HG03108 (cell line): ENCODE measurements at regions not wholly inside any gene's neighbourhood (a gene's known extent, or its start where the extent isn't known, plus 50 kb on each side); places are given as distances from the start of the nearest gene placed in this dataset.

Experiments
- ATAC-seq: cut with Tn5 transposase; IDR thresholded peaks from one replicate; pipeline ENCODE4 v1.9.1; 2021; ENCODE audit warnings: moderate library complexity; ENCODE audit not compliant: unreplicated experiment

DNA sequence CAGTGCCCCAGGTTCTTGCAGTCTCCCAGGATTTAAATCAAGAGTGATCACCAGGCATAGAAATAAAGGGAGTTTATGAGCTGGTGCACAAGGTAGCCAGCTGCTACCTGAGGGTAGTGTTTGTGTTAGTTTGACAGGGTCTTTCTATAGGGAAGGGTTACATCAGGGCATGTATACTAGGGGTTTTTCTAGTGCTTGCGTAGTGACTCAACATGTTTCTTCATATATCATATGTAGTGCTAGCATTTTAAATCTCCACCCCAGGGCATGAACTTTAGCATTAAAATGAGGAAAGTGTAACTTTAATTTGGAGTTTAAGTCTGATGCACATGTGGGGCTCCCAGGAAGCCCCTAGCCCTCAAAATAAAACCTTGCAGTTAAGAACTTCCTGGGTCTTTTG lies 86.5 kb upstream of the TNR start:
- no peak for ATAC-seq

DNA sequence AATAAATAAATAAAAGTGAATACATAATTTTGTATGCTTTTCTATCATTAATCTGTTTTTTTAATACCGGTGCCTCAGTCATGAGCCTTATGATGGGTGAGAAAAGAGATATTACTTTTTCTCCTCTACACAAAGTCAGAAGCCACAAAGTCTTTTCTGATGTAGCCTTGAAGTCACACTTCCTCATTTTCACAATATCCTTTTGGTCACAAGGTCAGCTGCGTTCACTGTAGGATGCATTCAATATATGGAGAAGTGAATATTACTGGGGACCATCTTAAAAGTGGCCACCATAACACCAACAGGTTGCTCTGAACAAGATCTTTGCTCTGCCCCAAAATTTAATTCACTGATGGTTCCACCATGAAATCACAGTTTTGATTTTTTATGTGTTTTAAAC lies 83.3 kb upstream of the TNR start:
- ATAC-seq, result no peak

DNA sequence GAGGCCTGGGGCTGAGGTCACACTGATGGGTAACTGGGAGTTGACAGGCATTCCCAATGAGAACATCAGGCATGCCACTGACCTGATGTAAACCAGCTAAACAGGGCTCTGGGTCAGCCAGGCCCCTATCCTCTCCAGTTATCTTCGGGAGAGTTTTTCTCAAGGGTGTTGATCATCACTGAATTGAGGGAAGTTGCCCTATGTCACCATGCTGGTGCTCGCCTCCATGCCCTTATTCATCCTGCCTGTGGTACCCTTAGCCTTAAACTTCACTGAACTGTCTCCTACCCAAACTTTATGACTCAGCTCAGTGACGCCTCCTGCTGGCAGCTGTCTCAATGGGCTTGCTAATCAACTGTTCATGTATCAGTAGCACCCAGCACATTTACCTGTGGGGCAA lies 80.7 kb upstream of the TNR start:
- no peak for ATAC-seq

DNA sequence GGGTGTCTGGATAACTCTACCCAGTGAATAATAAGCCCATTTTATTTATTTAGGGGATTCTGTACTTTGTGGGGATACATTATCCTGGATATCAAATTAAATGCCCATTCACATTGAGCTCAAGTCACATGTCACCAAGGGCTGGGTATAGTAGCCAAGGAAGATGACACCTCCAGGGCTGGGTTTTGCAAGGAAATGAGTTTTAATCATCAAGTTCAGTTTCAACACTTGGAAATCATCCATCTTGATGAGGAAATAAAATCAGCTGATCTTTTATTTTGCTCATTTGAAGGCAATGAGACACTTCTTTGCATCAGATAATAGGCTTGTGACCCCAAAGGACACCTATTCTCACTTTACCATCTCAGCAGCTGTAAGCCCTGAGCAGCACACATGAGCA lies 80.0 kb upstream of the TNR start:
- ATAC-seq, result no peak

- ATAC-seq, result no peak
These were observed 79.2 kb upstream of the TNR start for GRCh38 chr1:175822580-175822979.

DNA sequence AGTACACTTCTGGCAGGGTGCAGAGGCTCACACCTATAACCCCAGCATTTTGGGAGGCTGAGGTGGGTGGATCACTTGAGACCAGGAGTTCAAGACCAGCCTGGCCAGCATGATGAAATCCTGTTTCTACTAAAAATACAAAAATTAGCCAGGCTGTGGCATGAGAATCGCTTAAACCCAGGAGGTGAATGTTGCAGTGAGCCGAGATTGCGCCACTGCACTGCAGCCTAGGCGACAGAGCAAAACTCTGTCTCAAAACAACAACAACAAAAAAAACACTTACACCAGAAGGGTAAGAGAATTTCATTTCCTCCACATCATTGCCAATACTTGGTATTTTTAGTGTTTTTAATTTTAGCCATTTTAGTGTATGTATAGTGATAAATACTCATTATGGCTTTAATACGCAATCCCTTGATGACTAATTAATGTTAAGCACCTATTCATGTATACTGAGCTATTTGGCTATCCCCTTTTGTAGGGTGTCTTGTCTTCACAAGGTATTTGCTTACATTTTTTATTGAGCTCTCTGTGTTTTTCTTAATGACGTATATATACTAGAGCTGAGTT lies 77.1 kb upstream of the TNR start:
- no peak for ATAC-seq

DNA sequence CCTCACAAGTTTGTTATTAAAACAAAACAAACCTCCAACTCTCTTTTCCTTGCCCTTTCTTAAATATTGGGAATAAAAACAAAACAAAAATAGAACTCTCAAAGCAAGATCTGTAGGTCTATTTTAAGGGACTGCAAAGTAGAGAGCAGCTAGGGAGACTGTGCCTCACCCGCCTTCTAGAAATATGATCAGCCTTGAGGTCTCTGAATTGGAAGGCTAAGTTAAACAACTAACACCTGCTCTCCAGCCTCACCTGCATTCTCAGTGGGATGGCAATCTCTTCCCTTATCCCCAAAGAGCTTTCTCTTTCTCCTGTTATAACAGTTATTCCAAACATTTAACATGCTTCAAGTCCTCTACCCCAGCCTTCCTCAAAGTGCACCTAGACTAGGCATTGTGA lies 75.5 kb upstream of the TNR start:
- ATAC-seq, result no peak

DNA sequence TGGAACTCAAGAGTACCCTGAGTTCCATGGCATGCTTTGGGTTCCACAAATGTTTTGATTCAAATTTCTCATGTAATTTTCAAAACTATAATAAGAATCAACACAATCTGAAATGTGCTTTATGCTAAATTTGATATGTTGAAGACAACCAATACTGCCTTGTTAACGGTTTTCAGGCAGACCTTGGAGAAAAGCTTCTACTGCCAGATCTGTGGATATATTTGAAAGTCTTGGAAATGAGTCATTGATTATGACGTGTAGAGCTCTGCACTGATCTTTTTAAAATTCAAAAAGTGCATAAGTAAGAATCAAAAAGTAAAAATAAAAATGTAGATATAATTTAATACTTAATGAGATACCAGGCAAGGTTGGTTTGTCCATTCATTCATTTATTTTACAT lies 74.0 kb upstream of the TNR start:
- ATAC-seq, result no peak

- no peak for ATAC-seq
These were observed 71.5 kb upstream of the TNR start for GRCh38 chr1:175814885-175815284.

DNA sequence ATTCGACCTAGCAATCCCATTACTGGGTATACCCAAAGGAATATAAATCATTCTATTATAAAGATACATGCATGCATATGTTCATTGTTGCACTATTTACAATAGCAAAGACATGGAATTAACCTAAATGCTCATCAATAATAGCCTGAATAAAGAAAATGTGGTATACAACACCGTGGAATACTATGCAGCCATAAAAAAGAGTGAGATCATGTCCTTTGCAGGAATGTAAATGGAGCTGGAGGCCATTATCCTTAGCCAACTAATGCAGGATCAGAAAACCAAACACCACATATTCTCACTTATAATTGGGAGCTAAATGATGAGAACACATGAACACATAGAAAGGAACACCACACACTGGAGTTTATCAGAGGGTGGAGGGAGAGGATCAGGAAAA lies 69.5 kb upstream of the TNR start:
- ATAC-seq, result no peak

DNA sequence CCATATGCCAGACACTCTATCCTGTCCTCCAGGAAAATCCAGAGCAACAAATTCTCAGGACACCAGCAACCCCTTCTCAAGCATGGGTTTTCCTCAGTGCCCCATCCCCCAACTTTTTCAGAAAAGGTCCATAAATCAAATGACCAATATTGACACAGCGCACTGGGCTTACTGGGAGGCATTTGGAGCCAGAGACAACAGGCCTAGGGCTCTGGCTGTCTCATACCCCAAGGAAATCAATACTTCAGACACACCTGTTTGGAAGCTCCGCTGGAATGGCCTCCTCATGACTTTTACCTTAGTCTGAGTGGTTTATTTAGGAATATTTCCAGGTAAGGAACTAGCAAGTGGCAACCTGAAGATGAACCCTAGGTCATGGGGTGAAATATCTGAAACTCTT lies 66.9 kb upstream of the TNR start:
- no peak for ATAC-seq

DNA sequence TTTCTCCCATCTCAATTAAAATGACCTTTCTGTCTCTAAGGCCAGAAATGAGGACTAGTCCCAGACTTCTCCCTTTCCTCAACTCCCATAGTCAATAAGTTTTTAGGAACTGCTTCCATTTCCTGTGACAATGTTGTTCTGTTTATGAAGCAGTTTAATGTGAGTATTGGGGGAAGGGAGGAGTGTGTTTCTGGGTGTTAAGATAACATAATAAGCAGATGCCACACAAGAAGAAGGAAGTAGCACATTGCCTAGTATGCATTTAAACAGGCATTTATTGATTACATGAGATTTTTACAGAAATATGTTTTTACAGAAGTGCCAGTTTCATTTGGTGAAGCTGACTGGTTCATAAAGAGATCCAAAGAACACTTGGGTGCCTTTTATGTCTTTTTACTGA lies 65.6 kb upstream of the TNR start:
- ATAC-seq, result no peak

- no peak for ATAC-seq
These were observed 65.2 kb upstream of the TNR start for GRCh38 chr1:175808573-175808972.

GRCh38 chr1:175804561-175804960 lies 61.2 kb upstream of the TNR start:
- ATAC-seq, result no peak

GRCh38 chr1:175803413-175803812 lies 60.0 kb upstream of the TNR start:
- no peak for ATAC-seq

DNA sequence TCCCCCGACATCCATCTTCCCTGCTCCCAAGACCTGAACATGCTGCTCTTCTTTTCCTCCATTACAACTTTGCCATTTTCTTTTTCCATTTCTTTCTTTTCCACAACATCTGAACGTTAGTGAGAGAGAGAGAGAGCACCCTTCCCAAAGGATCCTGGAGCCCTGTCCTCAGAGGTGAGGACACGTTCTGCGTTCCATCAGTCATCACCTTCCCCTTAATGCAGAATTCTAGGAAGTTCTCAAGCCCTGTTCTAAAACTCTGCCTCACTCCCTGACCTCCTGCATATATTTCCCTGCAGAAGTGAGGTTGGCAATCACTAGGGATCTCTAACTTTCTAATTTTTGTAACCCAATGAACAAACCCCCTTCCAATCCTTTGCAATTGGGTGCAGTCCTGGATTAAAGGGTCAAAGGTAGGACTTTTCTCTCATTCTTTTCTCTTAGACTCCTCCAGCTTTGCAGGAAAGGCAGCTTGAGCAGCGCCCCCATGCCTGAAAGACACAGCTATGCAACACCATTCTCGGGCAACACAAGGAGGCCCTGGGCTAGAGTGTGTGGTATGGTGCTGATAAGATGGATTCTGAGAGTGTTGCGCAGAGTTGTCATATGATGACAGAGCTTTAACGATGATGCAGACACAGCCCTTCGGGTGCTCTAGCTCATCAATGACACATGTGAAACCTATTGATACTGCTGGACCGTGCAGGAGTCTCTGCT lies 59.2 kb upstream of the TNR start:
- ATAC-seq, result no peak

DNA sequence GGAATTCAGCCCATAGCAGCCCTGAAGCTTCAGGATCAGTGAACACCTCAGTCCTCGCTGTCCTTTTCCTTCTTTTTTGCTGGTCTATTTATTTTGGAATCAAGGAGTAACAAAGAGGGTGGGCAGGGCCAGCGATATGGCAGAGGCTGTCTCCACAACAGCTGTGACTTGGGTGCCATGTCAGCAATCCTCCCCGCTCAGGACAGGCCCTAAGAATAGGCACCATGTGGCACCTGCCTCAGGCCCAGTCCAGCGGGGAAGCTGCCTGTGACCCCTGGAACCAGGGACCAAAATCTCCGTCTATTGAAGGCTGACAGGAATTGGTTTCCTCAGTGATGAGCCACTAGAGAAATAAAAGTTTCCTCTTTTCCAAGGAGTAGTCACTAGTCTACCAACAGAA lies 58.6 kb upstream of the TNR start:
- no peak for ATAC-seq

- no peak for ATAC-seq
These were observed 54.2 kb upstream of the TNR start for GRCh38 chr1:175797576-175797975.

- ATAC-seq, result no peak
These were observed 51.2 kb upstream of the TNR start for GRCh38 chr1:175794586-175794985.

DNA sequence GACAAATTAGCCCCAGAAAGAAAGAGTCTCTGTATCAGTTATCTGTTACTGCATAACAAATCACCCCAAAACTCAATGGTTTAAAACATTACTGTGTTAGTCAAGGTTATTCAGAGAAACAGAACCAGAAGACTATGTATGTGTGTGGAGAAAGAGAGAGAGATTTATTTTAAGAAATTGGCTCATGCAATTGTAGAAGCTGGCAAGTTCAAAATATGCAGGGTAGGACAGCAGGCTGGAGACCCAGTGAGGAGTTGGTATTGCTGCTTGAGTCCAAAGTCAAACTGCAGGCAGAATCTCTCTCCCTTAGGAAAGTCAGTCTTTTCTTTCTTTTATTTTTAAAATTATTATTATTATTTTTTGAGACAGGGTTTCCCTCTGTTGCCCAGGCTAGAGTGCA lies 50.2 kb upstream of the TNR start:
- ATAC-seq, result no peak
